Calu3 (cell line): ENCODE measurements at regions not wholly inside any gene's neighbourhood (a gene's known extent, or its start where the extent isn't known, plus 50 kb on each side); places are given as distances from the start of the nearest gene placed in this dataset.

Experiments
- BruUV-seq: library from RNA; stranded (reverse); fragments of 400-500 nt; replicated peaks from 2 replicates; lab custom pipeline; 2021; lab: Mats Ljungman, UMichigan
- CTCF ChIA-PET: fragments of 300-600 bp; sonication (Branson Sonifier 250); formaldehyde crosslinking; loops from one replicate; lab custom pipeline; 2022; ENCODE audit warnings: antibody characterized with exemption; lab: Charles Lee
- DNase-seq: peaks from one replicate; pipeline ENCODE4 v3.0.0; 2022
- H3K27ac Mint-ChIP-seq: one replicate; pipeline ENCODE4 v1.8.0; 2022; ENCODE audit warnings: mixed read lengths; ENCODE audit not compliant: unreplicated experiment
- H3K27me3 Mint-ChIP-seq: one replicate; pipeline ENCODE4 v1.8.0; 2022; ENCODE audit warnings: mixed read lengths; ENCODE audit not compliant: unreplicated experiment
- H3K36me3 Mint-ChIP-seq: one replicate; pipeline ENCODE4 v1.8.0; 2022; ENCODE audit warnings: mild to moderate bottlenecking, moderate library complexity, mixed read lengths; ENCODE audit not compliant: insufficient read depth, unreplicated experiment
- H3K4me1 Mint-ChIP-seq: one replicate; pipeline ENCODE4 v1.8.0; 2022; ENCODE audit warnings: mild to moderate bottlenecking, low read depth, mixed read lengths; ENCODE audit not compliant: unreplicated experiment
- H3K4me3 Mint-ChIP-seq: one replicate; pipeline ENCODE4 v1.8.0; 2022; ENCODE audit warnings: mild to moderate bottlenecking, low read depth, moderate library complexity, mixed read lengths; ENCODE audit not compliant: unreplicated experiment
- H3K9me3 Mint-ChIP-seq: one replicate; pipeline ENCODE4 v1.8.0; 2022; ENCODE audit warnings: low read depth, mixed read lengths; ENCODE audit not compliant: unreplicated experiment
- intact Hi-C: fragments of 100-400 bp; cut with micrococcal nuclease; formaldehyde crosslinking; loops from one replicate; pipeline ENCODE4 v1.10.0; 2022; ENCODE audit not compliant: unreplicated experiment
- TF ChIP-seq, protein P1 (sequence below): fragments of 200-600 bp; IDR thresholded peaks from one replicate; pipeline ENCODE4 v1.8.0; 2022; ENCODE audit warnings: antibody characterized with exemption; ENCODE audit not compliant: unreplicated experiment

DNA sequence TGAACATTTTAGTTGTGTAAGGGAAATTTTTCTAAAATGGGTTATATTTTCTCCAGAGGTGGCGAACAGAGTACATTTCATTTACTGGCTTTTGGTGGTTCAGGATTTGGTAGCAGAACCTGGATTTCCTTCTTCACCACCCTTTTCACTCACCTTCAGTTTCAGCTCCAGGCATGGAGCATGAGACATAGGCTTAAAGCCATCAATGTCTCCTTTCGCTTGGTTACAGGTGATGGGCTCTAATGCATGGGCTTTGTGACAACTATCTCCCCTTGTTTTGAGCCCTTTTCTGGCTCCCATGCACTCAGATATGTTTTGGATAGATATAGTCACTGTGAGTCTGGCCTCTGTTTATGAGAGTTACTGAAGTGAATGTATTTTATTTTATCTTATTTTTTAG is 96.6 kb upstream of the ANKRD28 start:
- CTCF ChIA-PET, result interaction anchor here (1.0 kb wide), 1 partner anchor 562 kb away, joined by 4 read pairs; the partner anchor contains the start of gene SH3BP5
- no TSS peak for BruUV-seq
- H3K4me1 Mint-ChIP-seq, result no peaks in the 10 kb centered on the region

DNA sequence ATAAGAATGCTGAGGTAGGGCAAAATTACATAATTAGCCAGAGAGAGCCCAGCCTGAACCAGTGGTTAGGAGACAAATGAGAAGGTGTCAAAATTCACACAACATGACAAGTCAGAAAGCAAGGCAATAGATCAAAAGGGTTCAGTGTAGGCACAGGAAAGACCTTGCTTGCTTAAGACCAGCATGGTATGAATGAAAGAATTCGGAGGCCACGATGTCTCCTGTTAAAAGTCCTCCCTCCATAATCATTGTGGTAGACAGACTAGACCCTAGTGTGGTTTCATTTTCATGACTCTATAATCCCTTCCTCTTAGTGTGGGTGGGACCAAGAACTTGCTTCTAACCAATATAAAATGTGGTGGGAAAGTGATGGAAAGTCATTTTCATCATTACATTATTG is 98.7 kb upstream of the ANKRD28 start:
- BruUV-seq, result no TSS peak
- H3K4me3 Mint-ChIP-seq, result no peak overlapping the region
- no peaks in the 10 kb centered on the region for H3K36me3 Mint-ChIP-seq
- no peaks in the 10 kb centered on the region for H3K4me1 Mint-ChIP-seq
- no peak overlapping the region for H3K27ac Mint-ChIP-seq
- CTCF ChIA-PET, result no interaction called here
- no peaks in the 10 kb centered on the region for H3K9me3 Mint-ChIP-seq
- intact Hi-C loops, result no loop called here
- no peaks in the 10 kb centered on the region for H3K27me3 Mint-ChIP-seq
- TF ChIP-seq, protein P1, sequence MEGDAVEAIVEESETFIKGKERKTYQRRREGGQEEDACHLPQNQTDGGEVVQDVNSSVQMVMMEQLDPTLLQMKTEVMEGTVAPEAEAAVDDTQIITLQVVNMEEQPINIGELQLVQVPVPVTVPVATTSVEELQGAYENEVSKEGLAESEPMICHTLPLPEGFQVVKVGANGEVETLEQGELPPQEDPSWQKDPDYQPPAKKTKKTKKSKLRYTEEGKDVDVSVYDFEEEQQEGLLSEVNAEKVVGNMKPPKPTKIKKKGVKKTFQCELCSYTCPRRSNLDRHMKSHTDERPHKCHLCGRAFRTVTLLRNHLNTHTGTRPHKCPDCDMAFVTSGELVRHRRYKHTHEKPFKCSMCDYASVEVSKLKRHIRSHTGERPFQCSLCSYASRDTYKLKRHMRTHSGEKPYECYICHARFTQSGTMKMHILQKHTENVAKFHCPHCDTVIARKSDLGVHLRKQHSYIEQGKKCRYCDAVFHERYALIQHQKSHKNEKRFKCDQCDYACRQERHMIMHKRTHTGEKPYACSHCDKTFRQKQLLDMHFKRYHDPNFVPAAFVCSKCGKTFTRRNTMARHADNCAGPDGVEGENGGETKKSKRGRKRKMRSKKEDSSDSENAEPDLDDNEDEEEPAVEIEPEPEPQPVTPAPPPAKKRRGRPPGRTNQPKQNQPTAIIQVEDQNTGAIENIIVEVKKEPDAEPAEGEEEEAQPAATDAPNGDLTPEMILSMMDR, result no peak
- DNase-seq, result no peak

More for the DNA sequence above, 96.6 kb upstream of the ANKRD28 start:
- no peaks in the 10 kb centered on the region for H3K9me3 Mint-ChIP-seq
- intact Hi-C loops, result no loop called here
- H3K27ac Mint-ChIP-seq, result no peak overlapping the region
- no peaks in the 10 kb centered on the region for H3K27me3 Mint-ChIP-seq
- no peaks in the 10 kb centered on the region for H3K36me3 Mint-ChIP-seq
- DNase-seq, result no peak
- TF ChIP-seq, protein P1, result no peak
- H3K4me3 Mint-ChIP-seq, result no peak overlapping the region

DNA sequence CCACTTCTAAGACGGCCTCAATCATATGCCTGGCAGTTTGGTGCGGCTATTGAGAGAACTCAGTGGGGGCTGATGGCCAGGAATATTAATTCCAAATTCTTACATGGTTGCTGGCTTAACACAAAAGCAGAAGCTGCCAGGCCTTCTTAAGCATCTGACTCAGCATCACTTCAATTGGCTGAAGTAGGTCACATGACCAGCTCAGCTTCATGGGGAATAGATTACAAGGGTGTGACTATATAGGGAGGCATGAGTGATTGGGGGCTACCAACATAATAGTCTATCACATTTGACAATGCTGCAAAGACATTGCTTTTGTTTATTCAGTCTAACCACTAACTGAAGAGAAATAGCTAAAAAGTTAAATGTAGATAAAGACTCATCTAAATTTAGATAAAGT is 101.6 kb upstream of the ANKRD28 start:
- Mint-ChIP-seq H3K4me1 (no peaks in the 10 kb centered on the region), H3K27ac (no peak overlapping the region), H3K4me3 (no peak overlapping the region), H3K9me3 (no peaks in the 10 kb centered on the region), H3K36me3 (no peaks in the 10 kb centered on the region), H3K27me3 (no peaks in the 10 kb centered on the region)
- no peak for DNase-seq
- CTCF ChIA-PET, result no interaction called here
- TF ChIP-seq, protein P1, result no peak
- intact Hi-C loops, result no loop called here
- no TSS peak for BruUV-seq

DNA sequence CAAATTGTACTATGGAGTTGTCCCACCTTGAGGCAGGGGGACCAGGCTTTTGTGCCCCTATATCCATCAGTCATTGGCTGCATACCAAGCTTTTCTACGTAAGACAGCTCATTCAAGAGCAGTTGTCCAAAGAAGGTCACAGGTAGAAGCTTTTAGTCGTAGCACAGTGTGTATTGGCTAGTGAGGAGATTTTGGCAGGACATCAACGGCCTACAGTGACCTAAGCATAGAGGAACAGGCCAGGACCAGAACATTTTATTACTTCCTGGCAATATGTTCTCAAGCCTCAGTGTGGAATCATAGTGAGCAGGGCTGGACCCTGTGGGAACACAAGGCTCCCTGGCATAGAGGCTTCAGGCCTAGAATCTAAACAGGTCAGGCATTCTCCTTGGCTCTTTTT is 105.4 kb upstream of the ANKRD28 start:
- Mint-ChIP-seq H3K4me1 (no peaks in the 10 kb centered on the region), H3K4me3 (no peak overlapping the region), H3K9me3 (no peaks in the 10 kb centered on the region), H3K27me3 (no peaks in the 10 kb centered on the region), H3K36me3 (no peaks in the 10 kb centered on the region), H3K27ac (no peak overlapping the region)
- intact Hi-C loops, result no loop called here
- CTCF ChIA-PET, result no interaction called here
- TF ChIP-seq, protein P1, result no peak
- BruUV-seq, result no TSS peak
- DNase-seq, result no peak
